ENCODE measurements at regions not wholly inside any gene's neighbourhood (a gene's known extent, or its start where the extent isn't known, plus 50 kb on each side); places are given as distances from the start of the nearest gene placed in this dataset.
A peak's percentile ranks its signal among the peaks of the same experiment; 100 is the strongest.

DNA sequence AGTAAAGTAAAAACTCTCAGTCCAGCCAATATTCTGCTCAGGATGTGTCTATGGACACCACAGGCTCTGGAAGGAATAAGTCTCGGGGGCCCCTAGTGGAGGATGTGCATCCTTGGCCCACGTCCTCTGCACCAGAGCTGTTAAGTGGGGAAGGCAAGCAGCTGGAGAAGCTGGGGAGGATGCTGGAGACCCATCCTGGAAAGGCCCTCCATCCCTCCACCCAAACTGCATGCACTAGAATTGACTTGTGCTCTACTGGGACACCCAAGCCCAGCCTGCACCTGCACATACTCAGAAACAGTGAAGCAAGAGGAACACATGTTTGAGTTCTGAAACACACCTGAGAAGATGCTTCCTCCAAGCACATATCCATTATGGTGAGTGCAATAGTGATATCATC lies 307.8 kb downstream of the TSHZ3 start:
- Histone ChIP-seq H4K5ac (ENCODE audit: insufficient read length, low read depth, low read length) (no peak overlapping the region), H3K79me1 (ENCODE audit: low read depth, low read length) (no peaks in the 10 kb centered on the region), H3K4me2 (ENCODE audit: insufficient read depth in 1 of 2, low read depth in 2 of 2, low read length in 2 of 2) (no peak overlapping the region), H3K18ac (ENCODE audit: extremely low read depth, low read length) (no peak overlapping the region), H4K91ac (replicated peaks; ENCODE audit: insufficient read length, low read length) (no peak overlapping the region), H3K4ac (replicated peaks; ENCODE audit: insufficient read length, low read depth, low read length) (no peak overlapping the region), H3K23ac (ENCODE audit: insufficient read length) (no peak overlapping the region), H3K9me3 (ENCODE audit: insufficient read depth in 2 of 2, low read depth in 1 of 2, low read length in 1 of 2) (peaks cover 0 to 2% of the 10 kb centered on the region in 2 experiments; a peak in 1 of 4 replicates), H2BK12ac (ENCODE audit: low read depth, low read length) (no peak overlapping the region), H3K23me2 (ENCODE audit: low read depth, low read length) (peaks cover 10% of the 10 kb centered on the region; the same call in 1 of the 2 replicates), H3K79me2 (ENCODE audit: control insufficient read depth in 1 of 2, insufficient read depth in 2 of 2, low read length in 2 of 2) (no peaks in the 10 kb centered on the region), H3K14ac (ENCODE audit: insufficient read length) (no peak overlapping the region), H2AK5ac (ENCODE audit: low read depth, low read length) (no peak overlapping the region), H4K8ac (ENCODE audit: extremely low read depth, insufficient read depth, low read length) (no peak overlapping the region), H2BK120ac (replicated peaks; ENCODE audit: low read depth, low read length) (no peak overlapping the region), H3K4me3 (ENCODE audit: extremely low read depth in 1 of 4, insufficient read depth in 2 of 4, low read depth in 3 of 4, low read length in 4 of 4) (no peak overlapping the region), H3K27ac (ENCODE audit: low read depth, low read length) (no peak overlapping the region), H4K20me1 (replicated peaks in 1 of 2; ENCODE audit: control insufficient read depth in 1 of 2, insufficient read depth in 2 of 2, low read length in 2 of 2) (no peaks in the 10 kb centered on the region), H3K4me1 (replicated peaks in 1 of 4; ENCODE audit: control insufficient read depth in 3 of 4, insufficient read depth in 4 of 4, low read length in 3 of 4) (no peaks in the 10 kb centered on the region), H2BK5ac (ENCODE audit: low read depth, low read length) (no peak overlapping the region), H2BK15ac (ENCODE audit: low read length) (no peak overlapping the region), H2AFZ (ENCODE audit: low read length) (no peak overlapping the region), H2BK20ac (ENCODE audit: low read length) (no peak overlapping the region), H3K56ac (replicated peaks; ENCODE audit: insufficient read length, low read depth, low read length) (no peak overlapping the region), H3K9ac (replicated peaks in 1 of 4; ENCODE audit: extremely low read depth in 1 of 4, low read depth in 3 of 4, low read length in 3 of 4) (no peak overlapping the region), H3K27me3 (replicated peaks in 1 of 4; ENCODE audit: control insufficient read depth in 3 of 4, extremely low read depth in 1 of 4, insufficient read depth in 3 of 4, low read length in 3 of 4) (no peaks in the 10 kb centered on the region), H3K36me3 (ENCODE audit: control insufficient read depth in 2 of 4, insufficient read depth in 4 of 4, low read length in 3 of 4) (no peaks in the 10 kb centered on the region)
- FAIRE-seq = no peak
- TF ChIP-seq POLR2A (IDR thresholded peaks at IDR 0.05; ENCODE audit: control extremely low read depth in 1 of 2, low read depth in 2 of 2, low read length in 2 of 2) = no peak
- no peak for TF ChIP-seq TBP (IDR thresholded peaks at IDR 0.05; ENCODE audit: low read depth, low read length)
- TF ChIP-seq TCF12 (IDR thresholded peaks at IDR 0.05; ENCODE audit: low read depth, low read length) = no peak
- TF ChIP-seq RAD21 (IDR thresholded peaks at IDR 0.05 in 1 of 2, conservative IDR thresholded peaks at IDR 0.05 in 1 of 2; ENCODE audit: low read depth in 2 of 2, low read length in 2 of 2) = 0 out of 4 replicates have a peak, but pooled peaks of 1 of the 2 experiments have one; percentile 6
- no peak for TF ChIP-seq CHD2 (IDR thresholded peaks at IDR 0.05; ENCODE audit: low read length)
- no peak for TF ChIP-seq RNF2 (IDR thresholded peaks at IDR 0.05; ENCODE audit: borderline replicate concordance, low read depth, low read length, missing control alignments, poor library complexity, severe bottlenecking)
- TF ChIP-seq JUN (IDR thresholded peaks at IDR 0.05; ENCODE audit: low read depth, low read length) = no peak
- DNase-seq (ENCODE audit: low read depth in 1 of 2, low spot score in 2 of 2) = no peak
- WGBS, 2 experiments (ENCODE audit: extremely low coverage in 1 of 2, insufficient coverage in 1 of 2, insufficient read length in 1 of 2, insufficient replicate concordance in 2 of 2, low coverage in 1 of 2, low lambda C conversion rate in 2 of 2, missing lambda C conversion rate in 1 of 2) = 100% methylated on average over 2 of the region's 2 CpGs; no CpG with 5 or more reads in 1 of the 2 experiments
- ChIA-PET CTCF (ENCODE audit: partially characterized antibody) (interaction anchor here (1.2 kb wide), 1 partner anchor 375 kb away, joined by 4 read pairs; no protein-coding TSS in a partner anchor), POLR2A (ENCODE audit: partially characterized antibody) (no interaction called here)
